Suprapubic skin (tissue), 3 donors: ENCODE measurements at regions not wholly inside any gene's neighbourhood (a gene's known extent, or its start where the extent isn't known, plus 50 kb on each side); places are given as distances from the start of the nearest gene placed in this dataset.

Experiments used
- POLR2AphosphoS5 ChIP-seq, 3 donors: sonication (generic); formaldehyde crosslinking; IDR thresholded peaks; one replicate each; pipeline ENCODE4 v1.6.1; 2017; ENCODE audit warnings: antibody characterized with exemption in 3 of 3
- TF ChIP-seq, protein P1 (sequence below), 2 donors: fragments of 200-600 bp in 1 of 2; fragments of 450-650 bp in 1 of 2; sonication (generic) in 1 of 2; IDR thresholded peaks; one replicate each; pipeline ENCODE4 v1.5.1; 2016 to 2019; ENCODE audit warnings: antibody characterized with exemption in 2 of 2, mild to moderate bottlenecking in 1 of 2, moderate library complexity in 1 of 2

DNA sequence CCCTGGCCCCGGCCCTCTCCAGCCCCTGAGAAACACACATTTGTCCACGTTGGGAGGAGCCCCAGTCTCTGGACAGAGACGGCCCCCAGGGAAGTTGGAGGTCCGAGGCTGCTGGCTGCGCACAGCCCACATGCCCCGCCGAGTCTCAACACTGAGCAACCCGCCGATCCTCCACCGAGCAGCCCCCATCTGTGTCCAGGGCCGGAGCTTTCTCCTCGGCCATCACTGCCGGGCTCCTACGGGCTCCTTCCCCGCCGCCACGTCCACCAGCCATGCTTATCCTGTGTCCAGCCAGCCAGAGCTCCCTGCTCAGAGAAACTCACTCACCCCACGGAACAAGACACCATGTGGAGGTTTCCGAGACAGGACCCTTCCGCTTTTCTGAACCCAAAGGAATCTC is 103.3 kb downstream of the ENGASE start:
- TF ChIP-seq, protein P1, sequence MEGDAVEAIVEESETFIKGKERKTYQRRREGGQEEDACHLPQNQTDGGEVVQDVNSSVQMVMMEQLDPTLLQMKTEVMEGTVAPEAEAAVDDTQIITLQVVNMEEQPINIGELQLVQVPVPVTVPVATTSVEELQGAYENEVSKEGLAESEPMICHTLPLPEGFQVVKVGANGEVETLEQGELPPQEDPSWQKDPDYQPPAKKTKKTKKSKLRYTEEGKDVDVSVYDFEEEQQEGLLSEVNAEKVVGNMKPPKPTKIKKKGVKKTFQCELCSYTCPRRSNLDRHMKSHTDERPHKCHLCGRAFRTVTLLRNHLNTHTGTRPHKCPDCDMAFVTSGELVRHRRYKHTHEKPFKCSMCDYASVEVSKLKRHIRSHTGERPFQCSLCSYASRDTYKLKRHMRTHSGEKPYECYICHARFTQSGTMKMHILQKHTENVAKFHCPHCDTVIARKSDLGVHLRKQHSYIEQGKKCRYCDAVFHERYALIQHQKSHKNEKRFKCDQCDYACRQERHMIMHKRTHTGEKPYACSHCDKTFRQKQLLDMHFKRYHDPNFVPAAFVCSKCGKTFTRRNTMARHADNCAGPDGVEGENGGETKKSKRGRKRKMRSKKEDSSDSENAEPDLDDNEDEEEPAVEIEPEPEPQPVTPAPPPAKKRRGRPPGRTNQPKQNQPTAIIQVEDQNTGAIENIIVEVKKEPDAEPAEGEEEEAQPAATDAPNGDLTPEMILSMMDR (IDR thresholded peaks at IDR 0.05): no peak
- no peak for TF ChIP-seq POLR2AphosphoS5 (IDR thresholded peaks at IDR 0.05)
